Upper lobe of right lung (tissue), 1 donor: ENCODE measurements at regions not wholly inside any gene's neighbourhood (a gene's known extent, or its start where the extent isn't known, plus 50 kb on each side); places are given as distances from the start of the nearest gene placed in this dataset.

Source experiments
- ATAC-seq: fragments of 200-7000 bp; cut with Tn5 transposase; one replicate; pipeline ENCODE4 v1.9.1; 2020; ENCODE audit warnings: mild to moderate bottlenecking, moderate library complexity
- DNase-seq: peaks from one replicate; pipeline ENCODE4 v3.0.0-alpha.2; 2020
- H3K27ac ChIP-seq: fragments of 200-600 bp; one replicate; pipeline ENCODE4 v1.8.0; 2022
- H3K27me3 ChIP-seq: fragments of 200-600 bp; one replicate; pipeline ENCODE4 v1.8.0; 2022; ENCODE audit warnings: mild to moderate bottlenecking
- H3K36me3 ChIP-seq: fragments of 200-600 bp; one replicate; pipeline ENCODE4 v1.8.0; 2022
- H3K4me1 ChIP-seq: fragments of 200-600 bp; one replicate; pipeline ENCODE4 v1.8.0; 2022
- H3K4me3 ChIP-seq: fragments of 200-600 bp; one replicate; pipeline ENCODE4 v1.8.0; 2022; ENCODE audit warnings: mild to moderate bottlenecking
- H3K9me3 ChIP-seq: fragments of 200-600 bp; one replicate; pipeline ENCODE4 v1.8.0; 2022
- CTCF ChIP-seq: fragments of 200-600 bp; IDR thresholded peaks from one replicate; pipeline ENCODE4 v1.8.0; 2022; ENCODE audit warnings: antibody characterized with exemption
- intact Hi-C: fragments of 100-400 bp; cut with DNase I; formaldehyde crosslinking; loops from one replicate; pipeline ENCODE4 v1.11.0; 2022
- donor health status: DM: no; HTN: yes; CAD: no; lungs with severe emphysema.

GRCh38 chr14:22388669-22389595, 200.1 kb downstream of the DAD1 start:
- no peaks in the 10 kb centered on the region for H3K9me3 ChIP-seq
- no peak overlapping the region for H3K4me3 ChIP-seq
- ATAC-seq (no peak), DNase-seq (no peak)
- H3K27ac ChIP-seq: no peak overlapping the region
- no peaks in the 10 kb centered on the region for H3K4me1 ChIP-seq
- H3K36me3 ChIP-seq: no peaks in the 10 kb centered on the region
- no peak for TF ChIP-seq CTCF
- no peaks in the 10 kb centered on the region for H3K27me3 ChIP-seq
- intact Hi-C loops: loop anchor here (10.0 kb wide), 1 partner anchor 166 kb away; no protein-coding TSS in a partner anchor

DNA sequence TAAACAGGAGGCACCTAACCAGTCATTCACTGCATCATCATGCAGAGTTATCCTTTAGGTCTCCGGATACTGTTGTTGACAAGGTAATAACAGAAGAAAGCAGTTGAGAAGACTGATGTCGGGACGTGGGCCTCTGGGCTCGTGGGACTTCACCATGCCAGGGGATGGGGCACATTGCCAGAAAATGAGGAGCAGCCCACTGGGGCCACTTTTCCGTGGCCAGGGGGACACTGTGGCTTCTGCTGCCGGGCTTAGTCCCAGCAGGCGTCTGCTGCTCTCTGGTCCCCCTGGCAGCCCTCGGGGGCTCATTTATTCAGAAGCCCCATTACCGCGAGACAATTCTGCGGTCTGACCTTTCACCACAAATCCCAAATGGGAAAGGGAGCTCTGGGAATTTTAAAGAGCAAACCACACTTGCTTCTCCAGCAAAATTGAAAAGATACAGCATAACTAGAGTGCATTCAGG, 201.2 kb downstream of the DAD1 start:
- DNase-seq (no peak), ATAC-seq (no peak)
- H3K36me3 ChIP-seq: no peaks in the 10 kb centered on the region
- H3K4me1 ChIP-seq: no peaks in the 10 kb centered on the region
- H3K9me3 ChIP-seq: no peaks in the 10 kb centered on the region
- H3K27me3 ChIP-seq: no peaks in the 10 kb centered on the region
- H3K27ac ChIP-seq: no peak overlapping the region
- TF ChIP-seq CTCF: no peak
- intact Hi-C loops: loop anchor here (10.0 kb wide), 1 partner anchor 167 kb away; no protein-coding TSS in a partner anchor
- H3K4me3 ChIP-seq: no peak overlapping the region

DNA sequence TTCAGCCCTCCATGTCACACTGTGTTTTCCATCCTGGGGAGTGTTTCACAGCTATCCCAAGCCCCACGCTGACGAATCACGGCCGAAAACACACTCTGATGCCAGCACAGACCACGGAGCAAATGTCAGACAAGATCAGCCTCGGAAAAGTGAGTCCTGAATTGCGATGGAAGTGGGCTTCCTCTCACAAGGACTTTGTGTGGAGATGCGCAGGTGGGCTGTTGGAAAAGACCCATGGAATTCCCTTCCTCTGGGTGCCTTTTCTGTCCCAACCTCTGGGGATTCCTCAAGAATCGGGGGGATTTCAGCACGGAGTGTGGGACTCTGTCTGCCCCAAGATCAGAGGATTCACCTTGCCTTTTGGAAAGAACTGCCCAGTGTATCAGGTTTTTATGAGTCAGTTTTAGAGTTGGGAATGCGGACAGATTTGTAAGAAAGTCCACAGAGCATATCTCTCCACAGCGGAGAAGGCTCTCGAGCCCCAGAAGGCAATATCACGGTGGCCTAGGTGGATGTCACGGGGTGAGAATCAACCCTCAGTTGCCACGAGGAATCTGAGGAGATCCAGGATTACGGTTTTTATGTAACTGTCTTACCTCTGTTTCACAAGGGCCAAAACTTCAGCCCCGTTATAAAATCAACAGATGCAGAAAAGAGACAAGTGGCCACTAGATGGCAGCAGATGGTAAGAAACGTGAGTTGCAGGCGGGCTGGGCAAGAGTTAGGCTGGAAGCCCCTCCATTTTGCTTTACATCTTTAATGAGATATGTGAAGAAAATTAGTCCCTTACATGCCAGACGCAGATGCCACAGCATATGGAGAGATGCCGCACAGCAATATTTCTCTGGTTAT, 201.9 kb downstream of the DAD1 start:
- DNase-seq: no peak
- Histone ChIP-seq H3K9me3 (no peaks in the 10 kb centered on the region), H3K4me1 (no peaks in the 10 kb centered on the region), H3K36me3 (no peaks in the 10 kb centered on the region), H3K4me3 (no peak overlapping the region), H3K27ac (no peak overlapping the region), H3K27me3 (no peaks in the 10 kb centered on the region)
- TF ChIP-seq CTCF: peak; percentile 82
- intact Hi-C loops: loop anchor here (10.0 kb wide), 1 partner anchor 168 kb away; no protein-coding TSS in a partner anchor
- peak; percentile 66 for ATAC-seq

GRCh38 chr14:22384974-22385526, 204.0 kb downstream of the DAD1 start:
- Histone ChIP-seq H3K27me3 (no peaks in the 10 kb centered on the region), H3K4me3 (no peak overlapping the region), H3K4me1 (peaks cover 9% of the 10 kb centered on the region), H3K27ac (no peak overlapping the region), H3K9me3 (no peaks in the 10 kb centered on the region), H3K36me3 (no peaks in the 10 kb centered on the region)
- intact Hi-C loops: loop anchor here (10.0 kb wide), 1 partner anchor 170 kb away; no protein-coding TSS in a partner anchor
- ATAC-seq (no peak), DNase-seq (no peak)
- TF ChIP-seq CTCF: no peak

GRCh38 chr14:22384167-22384549, 204.9 kb downstream of the DAD1 start:
- Histone ChIP-seq H3K9me3 (no peaks in the 10 kb centered on the region), H3K27ac (no peak overlapping the region), H3K36me3 (no peaks in the 10 kb centered on the region), H3K4me1 (peaks cover 9% of the 10 kb centered on the region), H3K27me3 (no peaks in the 10 kb centered on the region), H3K4me3 (no peak overlapping the region)
- no peak for TF ChIP-seq CTCF
- DNase-seq: no peak
- intact Hi-C loops: loop anchor here (10.0 kb wide), 1 partner anchor 171 kb away; no protein-coding TSS in a partner anchor
- ATAC-seq: no peak
